GM13977 (cell line): ENCODE measurements at regions not wholly inside any gene's neighbourhood (a gene's known extent, or its start where the extent isn't known, plus 50 kb on each side); places are given as distances from the start of the nearest gene placed in this dataset.

ENCODE experiments used
- DNase-seq: peaks from one replicate; pipeline ENCODE4 v3.0.0; 2012; ENCODE audit warnings: low spot score
- CTCF ChIP-seq: IDR thresholded peaks from 2 replicates; pipeline ENCODE4 v1.5.1; 2012; ENCODE audit warnings: mild to moderate bottlenecking, control low read depth; ENCODE audit not compliant: insufficient read depth; ENCODE audit errors: extremely low read depth, missing control alignments
- in situ Hi-C: fragments of 300-500 bp; cut with MboI; formaldehyde crosslinking; loops from one replicate; pipeline ENCODE4 v1.12.0; 2022; ENCODE audit warnings: low sequenced_read_pairs, low pct_unique_long_range_greater_than_20kb, mixed read lengths, inconsistent platforms; ENCODE audit not compliant: unreplicated experiment

GRCh38 chr17:14748036-14748710 is 447.3 kb downstream of the HS3ST3B1 start:
- no peak for TF ChIP-seq CTCF
- in situ Hi-C loops, result no loop called here
- DNase-seq, result no peak

GRCh38 chr17:14747603-14747950 is 446.7 kb downstream of the HS3ST3B1 start:
- DNase-seq, result no peak
- no peak for TF ChIP-seq CTCF
- in situ Hi-C loops, result no loop called here

GRCh38 chr17:14746822-14747602 is 446.1 kb downstream of the HS3ST3B1 start:
- TF ChIP-seq CTCF, result no peak
- no peak for DNase-seq
- in situ Hi-C loops, result no loop called here

- no peak for TF ChIP-seq CTCF
- in situ Hi-C loops, result no loop called here
- no peak for DNase-seq
Measured at GRCh38 chr17:14745541-14745940, 444.7 kb downstream of the HS3ST3B1 start.

- DNase-seq, result no peak
- in situ Hi-C loops, result no loop called here
- TF ChIP-seq CTCF, result no peak
Measured at GRCh38 chr17:14744761-14745473, 444.0 kb downstream of the HS3ST3B1 start.

GRCh38 chr17:14741491-14741890 is 440.6 kb downstream of the HS3ST3B1 start:
- TF ChIP-seq CTCF, result no peak
- in situ Hi-C loops, result no loop called here
- no peak for DNase-seq
